Transverse colon (tissue), 3 donors: ENCODE measurements at regions not wholly inside any gene's neighbourhood (a gene's known extent, or its start where the extent isn't known, plus 50 kb on each side); places are given as distances from the start of the nearest gene placed in this dataset.

Source experiments
- EP300 ChIP-seq: sonication (generic); formaldehyde crosslinking; IDR thresholded peaks from one replicate; pipeline ENCODE4 v1.6.1; 2017; ENCODE audit warnings: antibody characterized with exemption, low read depth
- POLR2A ChIP-seq: fragments of 450-650 bp; IDR thresholded peaks from one replicate; pipeline ENCODE4 v1.6.1; 2016; ENCODE audit warnings: antibody characterized with exemption, mild to moderate bottlenecking, moderate library complexity
- TF ChIP-seq, protein P1 (sequence below), 5 experiments: fragments of 200-600 bp in 3 of 5; fragments of 450-650 bp in 2 of 5; sonication (generic) in 3 of 5; IDR thresholded peaks; 1 replicate in 2 of 5; 2 replicates in 3 of 5; pipeline ENCODE4 v1.5.1; 2016 to 2017; ENCODE audit warnings: antibody characterized with exemption in 5 of 5, inconsistent platforms in 3 of 5, mild to moderate bottlenecking in 2 of 5, moderate library complexity in 1 of 5

DNA sequence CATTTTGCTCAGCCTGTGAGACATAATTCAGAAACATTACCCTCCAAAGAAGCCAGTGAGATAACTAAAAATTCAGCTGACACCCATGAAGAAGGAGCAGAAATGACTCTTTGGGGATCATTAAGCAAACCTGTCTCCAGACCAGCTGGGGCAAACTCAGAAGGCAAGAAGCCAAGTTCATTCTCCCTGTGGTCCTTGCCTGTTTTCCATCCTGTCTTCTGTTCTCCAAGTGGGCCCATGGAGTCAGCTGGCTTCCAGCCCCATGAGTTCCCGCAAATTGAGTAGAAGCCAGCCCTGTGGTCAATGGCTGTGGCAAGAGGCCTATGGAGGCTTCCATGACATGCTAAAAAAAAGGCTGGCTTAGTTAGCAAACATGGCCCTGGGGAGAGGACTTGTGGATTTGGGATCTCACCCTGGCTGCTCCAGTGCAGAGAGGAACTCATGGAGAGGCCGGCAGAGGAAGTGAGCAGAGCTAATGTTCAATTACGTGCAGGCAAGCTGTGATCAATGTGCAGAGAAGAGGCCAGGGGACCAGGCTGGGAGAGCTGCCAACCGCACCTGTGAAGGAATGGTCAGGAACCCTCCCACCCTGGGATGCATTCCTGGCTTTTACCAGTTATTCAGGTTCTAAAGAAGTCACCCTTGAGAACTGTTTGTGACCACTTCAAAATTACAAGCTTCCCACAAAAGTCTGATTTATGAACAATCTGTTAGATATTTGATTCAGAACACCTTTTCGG lies 229.1 kb downstream of the TSHZ3 start:
- TF ChIP-seq POLR2A = no peak
- TF ChIP-seq, protein P1, sequence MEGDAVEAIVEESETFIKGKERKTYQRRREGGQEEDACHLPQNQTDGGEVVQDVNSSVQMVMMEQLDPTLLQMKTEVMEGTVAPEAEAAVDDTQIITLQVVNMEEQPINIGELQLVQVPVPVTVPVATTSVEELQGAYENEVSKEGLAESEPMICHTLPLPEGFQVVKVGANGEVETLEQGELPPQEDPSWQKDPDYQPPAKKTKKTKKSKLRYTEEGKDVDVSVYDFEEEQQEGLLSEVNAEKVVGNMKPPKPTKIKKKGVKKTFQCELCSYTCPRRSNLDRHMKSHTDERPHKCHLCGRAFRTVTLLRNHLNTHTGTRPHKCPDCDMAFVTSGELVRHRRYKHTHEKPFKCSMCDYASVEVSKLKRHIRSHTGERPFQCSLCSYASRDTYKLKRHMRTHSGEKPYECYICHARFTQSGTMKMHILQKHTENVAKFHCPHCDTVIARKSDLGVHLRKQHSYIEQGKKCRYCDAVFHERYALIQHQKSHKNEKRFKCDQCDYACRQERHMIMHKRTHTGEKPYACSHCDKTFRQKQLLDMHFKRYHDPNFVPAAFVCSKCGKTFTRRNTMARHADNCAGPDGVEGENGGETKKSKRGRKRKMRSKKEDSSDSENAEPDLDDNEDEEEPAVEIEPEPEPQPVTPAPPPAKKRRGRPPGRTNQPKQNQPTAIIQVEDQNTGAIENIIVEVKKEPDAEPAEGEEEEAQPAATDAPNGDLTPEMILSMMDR (IDR thresholded peaks at IDR 0.05) = no peak
- no peak for TF ChIP-seq EP300
